ENCODE measurements at regions not wholly inside any gene's neighbourhood (a gene's known extent, or its start where the extent isn't known, plus 50 kb on each side); places are given as distances from the start of the nearest gene placed in this dataset.
"Not testable (repeated sequence)": the region's sequence is repeated elsewhere in the genome, so short reads cannot be mapped to it uniquely, and the experiment has no call there.

- TF ChIP-seq RARB (CRISPR knock-in tag; IDR thresholded peaks at IDR 0.05) (no peak), ESRRG (CRISPR knock-in tag; IDR thresholded peaks at IDR 0.05) (no peak)
- ATAC-seq, result no peak
These were observed 1091.8 kb upstream of the SLIT2 start for GRCh38 chr4:19159874-19160273.

- 0 out of 2 replicates have a peak, but pooled peaks have one; percentile 24 for TF ChIP-seq TOX (CRISPR knock-in tag; IDR thresholded peaks at IDR 0.05; ENCODE audit: borderline replicate concordance)
- no peak for TF ChIP-seq RARB (CRISPR knock-in tag; IDR thresholded peaks at IDR 0.05)
- no peak for TF ChIP-seq CREB5 (CRISPR knock-in tag; IDR thresholded peaks at IDR 0.05; ENCODE audit: low read depth)
- ATAC-seq, result no peak
These were observed 1093.4 kb upstream of the SLIT2 start for GRCh38 chr4:19158107-19158809.

- no peak for ATAC-seq
- TF ChIP-seq RARB (CRISPR knock-in tag; IDR thresholded peaks at IDR 0.05) (no peak), GLIS3 (CRISPR knock-in tag; IDR thresholded peaks at IDR 0.05) (no peak), CREB5 (CRISPR knock-in tag; IDR thresholded peaks at IDR 0.05; ENCODE audit: low read depth) (no peak), ZC3H10 (CRISPR knock-in tag; IDR thresholded peaks at IDR 0.05) (no peak), POU6F1 (CRISPR knock-in tag; IDR thresholded peaks at IDR 0.05; ENCODE audit: borderline replicate concordance, low read depth) (no peak), PATZ1 (CRISPR knock-in tag; IDR thresholded peaks at IDR 0.05; ENCODE audit: borderline replicate concordance) (no peak), ARNTL (CRISPR knock-in tag; IDR thresholded peaks at IDR 0.05; ENCODE audit: borderline replicate concordance, low read depth) (no peak), ESRRG (CRISPR knock-in tag; IDR thresholded peaks at IDR 0.05) (no peak), ZNF565 (CRISPR knock-in tag; conservative IDR thresholded peaks at IDR 0.05; ENCODE audit: low read depth) (no peak), BACH2 (CRISPR knock-in tag; IDR thresholded peaks at IDR 0.05; ENCODE audit: borderline replicate concordance) (no peak), CSRNP3 (CRISPR knock-in tag; IDR thresholded peaks at IDR 0.05) (no peak)
These were observed 1094.9 kb upstream of the SLIT2 start for GRCh38 chr4:19156786-19157185.

- no peak for ATAC-seq
- TF ChIP-seq CSRNP3 (CRISPR knock-in tag; IDR thresholded peaks at IDR 0.05), result no peak
- no peak for TF ChIP-seq POU6F1 (CRISPR knock-in tag; IDR thresholded peaks at IDR 0.05; ENCODE audit: borderline replicate concordance, low read depth)
These were observed 1096.1 kb upstream of the SLIT2 start for GRCh38 chr4:19155568-19155967.

GRCh38 chr4:19154267-19154666 is 1097.4 kb upstream of the SLIT2 start:
- not testable (repeated sequence) for ATAC-seq

Measured in SK-N-SH treated with all-trans-retinoic acid at 6 μM for 48 hours (cell line).